ENCODE measurements at regions not wholly inside any gene's neighbourhood (a gene's known extent, or its start where the extent isn't known, plus 50 kb on each side); places are given as distances from the start of the nearest gene placed in this dataset.
A peak's percentile ranks its signal among the peaks of the same experiment; 100 is the strongest.

GRCh38 chr13:33490461-33491327, 205.1 kb upstream of the STARD13 start:
- CTCF ChIA-PET, result no interaction called here
- Mint-ChIP-seq H3K4me1 (ENCODE audit: low read depth, unreplicated experiment) (peaks cover 15% of the 10 kb centered on the region), H3K36me3 (ENCODE audit: insufficient read depth, unreplicated experiment) (no peaks in the 10 kb centered on the region), H3K27me3 (ENCODE audit: unreplicated experiment) (no peaks in the 10 kb centered on the region), H3K9me3 (ENCODE audit: low read depth, unreplicated experiment) (peaks cover 2% of the 10 kb centered on the region), H3K4me3 (ENCODE audit: low read depth, unreplicated experiment) (no peak overlapping the region), H3K27ac (ENCODE audit: unreplicated experiment) (no peak overlapping the region)
- no peak for TF ChIP-seq CTCF (IDR thresholded peaks at IDR 0.05; ENCODE audit: unreplicated experiment)
- intact Hi-C loops (cut with micrococcal nuclease; ENCODE audit: unreplicated experiment), result no loop called here
- DNase-seq, result no peak
- BruUV-seq (replicated peaks), result no TSS peak

- peaks cover 33% of the 10 kb centered on the region for H3K4me1 Mint-ChIP-seq (ENCODE audit: low read depth, unreplicated experiment)
- intact Hi-C loops (cut with micrococcal nuclease; ENCODE audit: unreplicated experiment), result no loop called here
- BruUV-seq (replicated peaks), result no TSS peak
- H3K4me3 Mint-ChIP-seq (ENCODE audit: low read depth, unreplicated experiment), result no peak overlapping the region
- H3K36me3 Mint-ChIP-seq (ENCODE audit: insufficient read depth, unreplicated experiment), result no peaks in the 10 kb centered on the region
- CTCF ChIA-PET, result interaction anchor here (0.6 kb wide), 1 partner anchor 50 kb away, joined by 3 read pairs; no protein-coding TSS in a partner anchor
- H3K9me3 Mint-ChIP-seq (ENCODE audit: low read depth, unreplicated experiment), result peaks cover 4% of the 10 kb centered on the region
- peak overlapping the region; percentile 79 for H3K27ac Mint-ChIP-seq (ENCODE audit: unreplicated experiment)
- no peak for DNase-seq
- no peak for TF ChIP-seq CTCF (IDR thresholded peaks at IDR 0.05; ENCODE audit: unreplicated experiment)
- H3K27me3 Mint-ChIP-seq (ENCODE audit: unreplicated experiment), result no peaks in the 10 kb centered on the region
Observed at GRCh38 chr13:33493672-33494365, 208.3 kb upstream of the STARD13 start.

GRCh38 chr13:33494596-33495204, 209.1 kb upstream of the STARD13 start:
- CTCF ChIA-PET, result interaction anchor here (0.5 to 1.0 kb wide), 2 partner anchors 11 to 17 kb away, joined by 3 read pairs; no protein-coding TSS in a partner anchor
- peaks cover 33% of the 10 kb centered on the region for H3K4me1 Mint-ChIP-seq (ENCODE audit: low read depth, unreplicated experiment)
- no peak for DNase-seq

More at GRCh38 chr13:33494596-33495204, 209.1 kb upstream of the STARD13 start:
- peaks cover 8% of the 10 kb centered on the region for H3K9me3 Mint-ChIP-seq (ENCODE audit: low read depth, unreplicated experiment)
- no peak for TF ChIP-seq CTCF (IDR thresholded peaks at IDR 0.05; ENCODE audit: unreplicated experiment)
- no peak overlapping the region for H3K4me3 Mint-ChIP-seq (ENCODE audit: low read depth, unreplicated experiment)
- BruUV-seq (replicated peaks), result no TSS peak
- no peaks in the 10 kb centered on the region for H3K36me3 Mint-ChIP-seq (ENCODE audit: insufficient read depth, unreplicated experiment)
- intact Hi-C loops (cut with micrococcal nuclease; ENCODE audit: unreplicated experiment), result loop anchor here (5.0 kb wide), 1 partner anchor 47 kb away; no protein-coding TSS in a partner anchor
- peak overlapping the region; percentile 79 for H3K27ac Mint-ChIP-seq (ENCODE audit: unreplicated experiment)
- H3K27me3 Mint-ChIP-seq (ENCODE audit: unreplicated experiment), result no peaks in the 10 kb centered on the region

Measured in Calu3 (cell line).